Psoas muscle (tissue), 7 donors: ENCODE measurements at regions not wholly inside any gene's neighbourhood (a gene's known extent, or its start where the extent isn't known, plus 50 kb on each side); places are given as distances from the start of the nearest gene placed in this dataset.
A peak's percentile ranks its signal among the peaks of the same experiment; 100 is the strongest.

Experiments
- ATAC-seq, 4 donors: fragments of 200-7000 bp; cut with Tn5 transposase; one replicate each; pipeline ENCODE4 v1.9.1; 2020; ENCODE audit warnings: moderate library complexity in 3 of 4, mild to moderate bottlenecking in 2 of 4
- DNase-seq, 2 donors: peaks; one replicate each; pipeline ENCODE4 v3.0.0-alpha.2; 2020
- H3K27ac ChIP-seq: fragments of 200-600 bp; one replicate; pipeline ENCODE4 v1.8.0; 2022
- H3K27me3 ChIP-seq, 3 donors: fragments of 200-600 bp in 1 of 3; one replicate each; pipeline versions ENCODE4 v1.6.1 to v1.8.0; 2013 to 2022; ENCODE audit warnings: low read length in 2 of 3, mild to moderate bottlenecking in 2 of 3, moderate library complexity in 1 of 3; ENCODE audit not compliant: insufficient read depth in 3 of 3
- H3K36me3 ChIP-seq, 2 donors: fragments of 200-600 bp in 1 of 2; one replicate each; pipeline versions ENCODE4 v1.6.1 to v1.8.0; 2013 to 2022; ENCODE audit warnings: low read depth in 1 of 2, mild to moderate bottlenecking in 1 of 2, moderate library complexity in 1 of 2; ENCODE audit not compliant: insufficient read depth in 1 of 2
- H3K4me1 ChIP-seq: fragments of 200-600 bp; one replicate; pipeline ENCODE4 v1.8.0; 2022
- H3K4me3 ChIP-seq: fragments of 200-600 bp; one replicate; pipeline ENCODE4 v1.8.0; 2022; ENCODE audit warnings: mild to moderate bottlenecking
- H3K9me3 ChIP-seq: fragments of 200-600 bp; one replicate; pipeline ENCODE4 v1.8.0; 2022
- CTCF ChIP-seq: fragments of 200-600 bp; IDR thresholded peaks from one replicate; pipeline ENCODE4 v1.8.0; 2022; ENCODE audit warnings: antibody characterized with exemption
- WGBS, 3 donors: extraction: QIAGEN DNeasy Blood & Tissue Kit; methylation state at CpG; one replicate each; pipeline versions ENCODE4 v1.1.6 to v1.1.7; 2013; 5-methylcytosine and 5-hydroxymethylcytosine counted together
- intact Hi-C, 2 donors: fragments of 100-400 bp; cut with DNase I; formaldehyde crosslinking; loops; one replicate each; pipeline versions ENCODE4 v1.11.0 to v1.14.2; 2022
- donor health status: healthy with polysubstance abuse.
- donor health status: DM: no; HTN: no; CAD: no; lungs with moderate emphysema.
- donor health status: Bipolar disorder and iron deficiency.
- donor health status: healthy.
- donor health status: DM: yes; HTN: yes; CAD: no.
- donor health status: DM: no; HTN: no; CAD: no.
- donor health status: DM: yes; HTN: yes; CAD: no.

DNA sequence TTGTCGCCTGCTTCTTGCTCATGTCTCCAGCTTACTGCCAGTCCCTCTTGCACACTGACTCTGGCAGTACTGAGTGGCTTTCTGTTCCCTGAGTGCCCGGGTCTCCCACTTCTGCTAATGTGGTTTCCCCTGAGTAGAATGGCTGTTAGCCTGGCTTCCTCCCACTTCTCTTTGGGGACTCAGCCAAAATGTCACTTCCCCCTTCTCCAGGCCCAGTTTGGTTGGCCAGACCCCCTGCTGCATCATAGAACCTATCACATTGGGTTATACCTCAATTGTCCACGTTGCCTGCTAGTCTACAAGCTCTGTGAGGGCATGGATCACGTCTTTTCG, 304.4 kb downstream of the HS3ST3B1 start:
- no peaks in the 10 kb centered on the region for H3K36me3 ChIP-seq
- ATAC-seq: no peak
- DNase-seq: peak in 1 of 2 donors; percentile 21
- no peaks in the 10 kb centered on the region for H3K4me1 ChIP-seq
- H3K27ac ChIP-seq: no peak overlapping the region
- intact Hi-C loops: no loop called here
- H3K9me3 ChIP-seq: no peaks in the 10 kb centered on the region
- H3K4me3 ChIP-seq: no peak overlapping the region
- no peak for TF ChIP-seq CTCF
- WGBS, 3 donors: 79 to 81% (median 80%) methylated on average over 5 of the region's 5 CpGs
- H3K27me3 ChIP-seq: no peaks in the 10 kb centered on the region

DNA sequence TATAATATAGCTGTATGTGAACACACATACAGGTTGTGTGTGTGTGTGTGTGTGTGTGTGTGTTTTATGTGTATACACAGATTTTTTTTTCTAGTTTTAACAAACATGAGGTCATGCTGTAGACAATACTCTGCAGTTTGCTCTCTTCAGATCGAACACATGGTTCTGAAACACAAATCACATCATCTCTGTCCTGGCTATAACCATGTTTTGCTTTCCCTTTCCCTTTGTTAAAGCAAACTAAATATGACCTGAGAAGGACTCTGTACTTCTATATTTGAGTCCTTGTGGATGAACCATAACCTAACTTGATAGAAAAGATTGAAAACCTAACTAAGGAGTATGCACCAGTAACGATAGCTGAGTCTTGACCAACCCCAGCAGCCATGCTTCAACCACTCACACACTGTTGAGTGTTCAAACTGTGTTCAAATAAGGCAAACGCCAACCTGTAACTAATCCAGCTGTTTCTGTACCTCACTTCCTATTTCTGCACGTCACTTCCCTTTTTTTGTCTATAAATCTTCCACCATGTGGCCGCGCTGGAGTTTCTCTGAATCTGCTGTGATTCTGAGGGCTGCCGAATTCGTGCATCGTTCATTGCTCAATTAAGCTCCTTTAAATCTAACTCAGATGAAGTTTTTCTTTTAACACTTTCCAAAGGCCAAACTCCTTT, 303.8 kb downstream of the HS3ST3B1 start:
- no peak overlapping the region for H3K27ac ChIP-seq
- TF ChIP-seq CTCF: no peak
- H3K36me3 ChIP-seq: no peaks in the 10 kb centered on the region
- DNase-seq (no peak), ATAC-seq (no peak)
- H3K4me1 ChIP-seq: no peaks in the 10 kb centered on the region
- WGBS, 3 donors: 77 to 81% (median 78%) methylated on average over 9 of the region's 9 CpGs
- intact Hi-C loops: no loop called here
- H3K9me3 ChIP-seq: no peaks in the 10 kb centered on the region
- H3K4me3 ChIP-seq: no peak overlapping the region
- no peaks in the 10 kb centered on the region for H3K27me3 ChIP-seq

GRCh38 chr17:14596224-14596623, 295.3 kb downstream of the HS3ST3B1 start:
- TF ChIP-seq CTCF: no peak
- no peaks in the 10 kb centered on the region for H3K36me3 ChIP-seq
- no peak overlapping the region for H3K4me3 ChIP-seq
- ATAC-seq (no peak), DNase-seq (no peak)
- H3K27ac ChIP-seq: no peak overlapping the region
- no peaks in the 10 kb centered on the region for H3K4me1 ChIP-seq
- WGBS, 3 donors: 83 to 91% (median 88%) methylated on average over 4 of the region's 4 CpGs
- intact Hi-C loops: no loop called here
- no peaks in the 10 kb centered on the region for H3K27me3 ChIP-seq
- H3K9me3 ChIP-seq: no peaks in the 10 kb centered on the region

DNA sequence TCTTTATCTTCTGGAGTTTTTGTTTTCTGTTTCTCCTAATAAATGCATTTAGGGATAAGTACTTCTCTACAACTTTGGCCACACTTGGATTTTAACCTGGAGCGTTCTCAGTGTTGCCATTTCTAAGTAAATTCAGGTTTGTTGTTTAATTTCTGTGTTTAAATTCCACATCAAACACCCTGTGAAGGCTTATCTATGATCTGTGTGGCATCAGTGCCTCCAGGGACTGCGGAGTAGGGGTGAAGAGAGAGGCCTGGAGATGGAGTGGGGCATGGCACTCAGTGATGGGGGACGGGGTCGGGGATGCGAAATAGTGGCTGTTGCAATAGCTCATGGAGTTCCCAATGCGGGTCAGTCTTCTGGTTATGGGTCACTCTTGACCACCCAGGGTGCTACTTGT, 294.8 kb downstream of the HS3ST3B1 start:
- no peak overlapping the region for H3K4me3 ChIP-seq
- no peak overlapping the region for H3K27ac ChIP-seq
- no peaks in the 10 kb centered on the region for H3K36me3 ChIP-seq
- ATAC-seq (no peak), DNase-seq (no peak)
- no peaks in the 10 kb centered on the region for H3K9me3 ChIP-seq
- no peaks in the 10 kb centered on the region for H3K27me3 ChIP-seq
- intact Hi-C loops: no loop called here
- no peaks in the 10 kb centered on the region for H3K4me1 ChIP-seq
- TF ChIP-seq CTCF: no peak
- 89 to 94% (median 93%) methylated on average over 6 of the region's 6 CpGs for WGBS, 3 donors

- WGBS, 3 donors: 86 to 92% (median 89%) methylated on average over 5 of the region's 5 CpGs
- Histone ChIP-seq H3K27ac (no peak overlapping the region), H3K4me3 (no peak overlapping the region), H3K27me3 (no peaks in the 10 kb centered on the region), H3K36me3 (no peaks in the 10 kb centered on the region), H3K4me1 (no peaks in the 10 kb centered on the region), H3K9me3 (no peaks in the 10 kb centered on the region)
- no peak for TF ChIP-seq CTCF
- ATAC-seq (no peak), DNase-seq (no peak)
- intact Hi-C loops: no loop called here
These were observed 293.8 kb downstream of the HS3ST3B1 start for GRCh38 chr17:14594690-14595089.
